Activated naive CD8-positive, alpha-beta T cell treated with anti-CD3 and anti-CD28 coated beads, Interleukin-2, amount 50 U/mL, for 24 hours (primary cell): ENCODE measurements at regions not wholly inside any gene's neighbourhood (a gene's known extent, or its start where the extent isn't known, plus 50 kb on each side); places are given as distances from the start of the nearest gene placed in this dataset.
"Not testable (repeated sequence)": the region's sequence is repeated elsewhere in the genome, so short reads cannot be mapped to it uniquely, and the experiment has no call there.

ENCODE experiments used
- ATAC-seq: fragments of 150-1000 bp; cut with Tn5 transposase; one replicate; pipeline ENCODE4 v1.10.0; 2021
- DNase-seq: peaks from one replicate; pipeline ENCODE4 v3.0.0; 2021
- H3K27ac Mint-ChIP-seq: one replicate; pipeline ENCODE4 v1.8.0; 2021; ENCODE audit warnings: mild to moderate bottlenecking, mixed read lengths
- H3K27me3 Mint-ChIP-seq: one replicate; pipeline ENCODE4 v1.8.0; 2021; ENCODE audit warnings: mixed read lengths
- H3K36me3 Mint-ChIP-seq: one replicate; pipeline ENCODE4 v1.8.0; 2021; ENCODE audit warnings: low read depth, mixed read lengths
- H3K4me1 Mint-ChIP-seq: one replicate; pipeline ENCODE4 v1.8.0; 2021; ENCODE audit warnings: mixed read lengths
- H3K4me3 Mint-ChIP-seq: one replicate; pipeline ENCODE4 v1.8.0; 2021; ENCODE audit warnings: mild to moderate bottlenecking, moderate library complexity, mixed read lengths
- H3K9me3 Mint-ChIP-seq: one replicate; pipeline ENCODE4 v1.8.0; 2021; ENCODE audit warnings: mixed read lengths

GRCh38 chr15:79682285-79682684, 214.5 kb downstream of the MTHFS start:
- no peaks in the 10 kb centered on the region for H3K4me1 Mint-ChIP-seq
- H3K36me3 Mint-ChIP-seq, result no peaks in the 10 kb centered on the region
- no peak overlapping the region for H3K27ac Mint-ChIP-seq
- peaks cover 18% of the 10 kb centered on the region for H3K27me3 Mint-ChIP-seq
- no peaks in the 10 kb centered on the region for H3K9me3 Mint-ChIP-seq
- H3K4me3 Mint-ChIP-seq, result no peak overlapping the region
- ATAC-seq, result no peak
- no peak for DNase-seq

- no peak for DNase-seq
- Mint-ChIP-seq H3K4me3 (no peak overlapping the region), H3K27me3 (peaks cover 18% of the 10 kb centered on the region), H3K4me1 (no peaks in the 10 kb centered on the region), H3K27ac (no peak overlapping the region), H3K36me3 (no peaks in the 10 kb centered on the region), H3K9me3 (no peaks in the 10 kb centered on the region)
- no peak for ATAC-seq
Measured at GRCh38 chr15:79682851-79683288, 213.9 kb downstream of the MTHFS start.

GRCh38 chr15:79689030-79689429, 207.8 kb downstream of the MTHFS start:
- DNase-seq (no peak), ATAC-seq (no peak)
- Mint-ChIP-seq H3K27me3 (peaks cover 11% of the 10 kb centered on the region), H3K27ac (no peak overlapping the region), H3K4me3 (no peak overlapping the region), H3K4me1 (no peaks in the 10 kb centered on the region), H3K9me3 (peaks cover 4% of the 10 kb centered on the region), H3K36me3 (no peaks in the 10 kb centered on the region)

GRCh38 chr15:79700951-79701480, 195.8 kb downstream of the MTHFS start:
- Mint-ChIP-seq H3K36me3 (no peaks in the 10 kb centered on the region), H3K4me3 (no peak overlapping the region), H3K4me1 (no peaks in the 10 kb centered on the region), H3K27ac (no peak overlapping the region), H3K9me3 (no peaks in the 10 kb centered on the region), H3K27me3 (peaks cover 11% of the 10 kb centered on the region)
- ATAC-seq (no peak), DNase-seq (no peak)

GRCh38 chr15:79702621-79703020, 194.2 kb downstream of the MTHFS start:
- Mint-ChIP-seq H3K27ac (no peak overlapping the region), H3K27me3 (peaks cover 16% of the 10 kb centered on the region), H3K36me3 (no peaks in the 10 kb centered on the region), H3K4me1 (no peaks in the 10 kb centered on the region), H3K4me3 (no peak overlapping the region), H3K9me3 (no peaks in the 10 kb centered on the region)
- ATAC-seq (no peak), DNase-seq (no peak)

GRCh38 chr15:79721256-79721655, 175.6 kb downstream of the MTHFS start:
- H3K4me1 Mint-ChIP-seq, result no peaks in the 10 kb centered on the region
- peaks cover 4% of the 10 kb centered on the region for H3K27me3 Mint-ChIP-seq
- H3K4me3 Mint-ChIP-seq, result no peak overlapping the region
- no peak for DNase-seq
- H3K36me3 Mint-ChIP-seq, result no peaks in the 10 kb centered on the region
- no peak for ATAC-seq
- no peak overlapping the region for H3K27ac Mint-ChIP-seq
- no peaks in the 10 kb centered on the region for H3K9me3 Mint-ChIP-seq

- Mint-ChIP-seq H3K27ac (no peak overlapping the region), H3K36me3 (no peaks in the 10 kb centered on the region), H3K4me1 (no peaks in the 10 kb centered on the region), H3K9me3 (no peaks in the 10 kb centered on the region), H3K27me3 (peaks cover 13% of the 10 kb centered on the region), H3K4me3 (no peak overlapping the region)
- ATAC-seq (no peak), DNase-seq (no peak)
Measured at GRCh38 chr15:79724312-79724711, 172.5 kb downstream of the MTHFS start.

- ATAC-seq (no peak), DNase-seq (no peak)
- H3K27me3 Mint-ChIP-seq, result peaks cover 17% of the 10 kb centered on the region
- no peaks in the 10 kb centered on the region for H3K36me3 Mint-ChIP-seq
- H3K4me3 Mint-ChIP-seq, result no peak overlapping the region
- no peak overlapping the region for H3K27ac Mint-ChIP-seq
- no peaks in the 10 kb centered on the region for H3K9me3 Mint-ChIP-seq
- H3K4me1 Mint-ChIP-seq, result no peaks in the 10 kb centered on the region
Measured at GRCh38 chr15:79724804-79725203, 172.0 kb downstream of the MTHFS start.

- no peak overlapping the region for H3K4me3 Mint-ChIP-seq
- no peaks in the 10 kb centered on the region for H3K9me3 Mint-ChIP-seq
- no peaks in the 10 kb centered on the region for H3K36me3 Mint-ChIP-seq
- ATAC-seq (no peak), DNase-seq (no peak)
- peaks cover 21% of the 10 kb centered on the region for H3K27me3 Mint-ChIP-seq
- H3K27ac Mint-ChIP-seq, result no peak overlapping the region
- no peaks in the 10 kb centered on the region for H3K4me1 Mint-ChIP-seq
Measured at GRCh38 chr15:79728867-79729266, 167.9 kb downstream of the MTHFS start.

- H3K4me1 Mint-ChIP-seq, result no peaks in the 10 kb centered on the region
- H3K4me3 Mint-ChIP-seq, result no peak overlapping the region
- H3K27me3 Mint-ChIP-seq, result peaks cover 5% of the 10 kb centered on the region
- no peak overlapping the region for H3K27ac Mint-ChIP-seq
- H3K9me3 Mint-ChIP-seq, result no peaks in the 10 kb centered on the region
- no peak for DNase-seq
- ATAC-seq, result no peak
- no peaks in the 10 kb centered on the region for H3K36me3 Mint-ChIP-seq
Measured at GRCh38 chr15:79736435-79737000, 160.3 kb downstream of the MTHFS start.

- Mint-ChIP-seq H3K4me1 (no peaks in the 10 kb centered on the region), H3K36me3 (no peaks in the 10 kb centered on the region), H3K4me3 (no peak overlapping the region), H3K27ac (no peak overlapping the region), H3K27me3 (peaks cover under 1% of the 10 kb centered on the region), H3K9me3 (no peaks in the 10 kb centered on the region)
- DNase-seq, result no peak
- ATAC-seq, result no peak
Measured at GRCh38 chr15:79738143-79738542, 158.7 kb downstream of the MTHFS start.

GRCh38 chr15:79740561-79740960, 156.3 kb downstream of the MTHFS start:
- no peak for ATAC-seq

GRCh38 chr15:79743032-79743431, 153.8 kb downstream of the MTHFS start:
- Mint-ChIP-seq H3K4me3 (no peak overlapping the region), H3K27ac (no peak overlapping the region), H3K4me1 (no peaks in the 10 kb centered on the region), H3K27me3 (no peaks in the 10 kb centered on the region), H3K9me3 (no peaks in the 10 kb centered on the region), H3K36me3 (no peaks in the 10 kb centered on the region)
- DNase-seq, result no peak
- no peak for ATAC-seq

More at GRCh38 chr15:79740561-79740960, 156.3 kb downstream of the MTHFS start:
- Mint-ChIP-seq H3K4me3 (no peak overlapping the region), H3K4me1 (no peaks in the 10 kb centered on the region), H3K9me3 (no peaks in the 10 kb centered on the region), H3K27me3 (no peaks in the 10 kb centered on the region), H3K27ac (no peak overlapping the region), H3K36me3 (no peaks in the 10 kb centered on the region)
- no peak for DNase-seq

GRCh38 chr15:79744485-79744884, 152.3 kb downstream of the MTHFS start:
- not testable (repeated sequence) for H3K27me3 Mint-ChIP-seq, H3K36me3 Mint-ChIP-seq, H3K4me1 Mint-ChIP-seq, H3K9me3 Mint-ChIP-seq, H3K4me3 Mint-ChIP-seq, ATAC-seq
- peak; percentile 9 for DNase-seq
- peak overlapping the region; percentile 54 for H3K27ac Mint-ChIP-seq

GRCh38 chr15:79756365-79756764, 140.4 kb downstream of the MTHFS start:
- Mint-ChIP-seq H3K27ac (no peak overlapping the region), H3K36me3 (no peaks in the 10 kb centered on the region), H3K9me3 (peaks cover 2% of the 10 kb centered on the region), H3K4me3 (no peak overlapping the region), H3K27me3 (peaks cover 2% of the 10 kb centered on the region), H3K4me1 (no peaks in the 10 kb centered on the region)
- DNase-seq, result no peak
- ATAC-seq, result no peak

GRCh38 chr15:79765081-79765480, 131.7 kb downstream of the MTHFS start:
- Mint-ChIP-seq H3K4me3 (no peak overlapping the region), H3K4me1 (no peaks in the 10 kb centered on the region)

More at GRCh38 chr15:79765081-79765480, 131.7 kb downstream of the MTHFS start:
- H3K9me3 Mint-ChIP-seq, result peaks cover 8% of the 10 kb centered on the region
- H3K36me3 Mint-ChIP-seq, result no peaks in the 10 kb centered on the region
- ATAC-seq (no peak), DNase-seq (no peak)
- H3K27ac Mint-ChIP-seq, result no peak overlapping the region
- H3K27me3 Mint-ChIP-seq, result peaks cover 7% of the 10 kb centered on the region
